H9 (cell line): ENCODE measurements at regions not wholly inside any gene's neighbourhood (a gene's known extent, or its start where the extent isn't known, plus 50 kb on each side); places are given as distances from the start of the nearest gene placed in this dataset.

Experiments
- DNase-seq: peaks from one replicate; pipeline ENCODE4 v3.0.0-alpha.2; 2017
- H2AFZ ChIP-seq: one replicate; pipeline ENCODE4 v1.6.1; 2013; ENCODE audit warnings: mild to moderate bottlenecking, low read length, control low read depth, moderate library complexity
- H2AK5ac ChIP-seq: 2 replicates; pipeline ENCODE4 v1.6.1; 2013; ENCODE audit warnings: low read length, control low read depth, mixed read lengths; ENCODE audit not compliant: insufficient read length
- H2BK120ac ChIP-seq: one replicate; pipeline ENCODE4 v1.6.1; 2013; ENCODE audit warnings: low read depth, mild to moderate bottlenecking, low read length, control low read depth, inconsistent platforms; ENCODE audit not compliant: poor library complexity, severe bottlenecking
- H2BK12ac ChIP-seq: 2 replicates; pipeline ENCODE4 v1.6.1; 2013; ENCODE audit warnings: low read length, control low read depth, mixed read lengths, low read depth; ENCODE audit not compliant: insufficient read length
- H2BK15ac ChIP-seq: 2 replicates; pipeline ENCODE4 v1.6.1; 2013; ENCODE audit warnings: low read depth, low read length, control low read depth
- H2BK20ac ChIP-seq: one replicate; pipeline ENCODE4 v1.6.1; 2013; ENCODE audit warnings: low read depth, mild to moderate bottlenecking, low read length, control low read depth, inconsistent platforms; ENCODE audit not compliant: poor library complexity, severe bottlenecking
- H2BK5ac ChIP-seq: 2 replicates; pipeline ENCODE4 v1.6.1; 2013; ENCODE audit warnings: low read length, control low read depth, mixed read lengths; ENCODE audit not compliant: insufficient read length
- H3K14ac ChIP-seq: 2 replicates; pipeline ENCODE4 v1.6.1; 2013; ENCODE audit warnings: low read length, control low read depth; ENCODE audit not compliant: insufficient read depth
- H3K18ac ChIP-seq: 2 replicates; pipeline ENCODE4 v1.6.1; 2013; ENCODE audit warnings: low read depth, mild to moderate bottlenecking, mixed read lengths, low read length, control low read depth; ENCODE audit not compliant: insufficient read length
- H3K23ac ChIP-seq: 2 replicates; pipeline ENCODE4 v1.6.1; 2013; ENCODE audit warnings: low read length, control low read depth, mixed read lengths, low read depth; ENCODE audit not compliant: insufficient read length
- H3K23me2 ChIP-seq: 2 replicates; pipeline ENCODE4 v1.6.1; 2013; ENCODE audit warnings: low read depth, mild to moderate bottlenecking, mixed read lengths, low read length, control low read depth; ENCODE audit not compliant: insufficient read length, poor library complexity, severe bottlenecking
- H3K27ac ChIP-seq: 2 replicates; pipeline ENCODE4 v1.5.1; 2013; ENCODE audit warnings: low read length, control low read depth, mixed read lengths, low read depth; ENCODE audit not compliant: insufficient read length
- H3K27me3 ChIP-seq: 2 replicates; pipeline ENCODE4 v1.6.1; 2013; ENCODE audit warnings: low read length, control low read depth, inconsistent platforms; ENCODE audit not compliant: insufficient read depth
- H3K4ac ChIP-seq: 2 replicates; pipeline ENCODE4 v1.6.1; 2013; ENCODE audit warnings: low read depth, mild to moderate bottlenecking, control low read depth, inconsistent platforms, low read length, moderate library complexity
- H3K4me1 ChIP-seq: 2 replicates; pipeline ENCODE4 v1.6.1; 2013; ENCODE audit warnings: low read length, control low read depth, inconsistent platforms; ENCODE audit not compliant: insufficient read depth
- H3K4me2 ChIP-seq: 2 replicates; pipeline ENCODE4 v1.6.1; 2013; ENCODE audit warnings: low read length, control low read depth, mixed read lengths; ENCODE audit not compliant: insufficient read length, insufficient read depth
- H3K56ac ChIP-seq: 2 replicates; pipeline ENCODE4 v1.6.1; 2013; ENCODE audit warnings: low read depth, mild to moderate bottlenecking, mixed read lengths, low read length, control low read depth; ENCODE audit not compliant: insufficient read length
- H3K79me1 ChIP-seq: 2 replicates; pipeline ENCODE4 v1.6.1; 2013; ENCODE audit warnings: low read depth, mild to moderate bottlenecking, moderate library complexity, low read length, control low read depth, inconsistent platforms; ENCODE audit not compliant: insufficient read depth, poor library complexity, severe bottlenecking
- H3K79me2 ChIP-seq: 2 replicates; pipeline ENCODE4 v1.6.1; 2013; ENCODE audit warnings: low read length, control low read depth, inconsistent platforms; ENCODE audit not compliant: insufficient read depth
- H3K9ac ChIP-seq: 2 replicates; pipeline ENCODE4 v1.6.1; 2013; ENCODE audit warnings: low read length, control low read depth, mixed read lengths; ENCODE audit not compliant: insufficient read length; ENCODE audit errors: extremely low read depth
- H3K9me3 ChIP-seq: one replicate; pipeline ENCODE4 v1.6.1; 2013; ENCODE audit warnings: low read depth, low read length, inconsistent platforms; ENCODE audit not compliant: control insufficient read depth
- H3T11ph ChIP-seq: one replicate; pipeline ENCODE4 v1.6.1; 2013; ENCODE audit warnings: mild to moderate bottlenecking, low read length, control low read depth, inconsistent platforms
- H4K20me1 ChIP-seq: one replicate; pipeline ENCODE4 v1.6.1; 2013; ENCODE audit not compliant: control insufficient read depth, insufficient read length, insufficient read depth
- H4K5ac ChIP-seq: 2 replicates; pipeline ENCODE4 v1.6.1; 2013; ENCODE audit warnings: low read depth, mild to moderate bottlenecking, mixed read lengths, low read length, control low read depth; ENCODE audit not compliant: insufficient read length
- H4K8ac ChIP-seq: replicated peaks from 2 replicates; pipeline ENCODE4 v1.6.1; 2013; ENCODE audit warnings: low read length, control low read depth, mixed read lengths, low read depth; ENCODE audit not compliant: insufficient read length
- H4K91ac ChIP-seq: 2 replicates; pipeline ENCODE4 v1.6.1; 2013; ENCODE audit warnings: low read depth, mild to moderate bottlenecking, moderate library complexity, mixed read lengths, low read length, control low read depth; ENCODE audit not compliant: insufficient read length
- H3K27ac Mint-ChIP-seq, 3 experiments: 2 replicates in 2 of 3; 3 replicates in 1 of 3; pipeline ENCODE4 v1.8.0; 2020 to 2021; ENCODE audit warnings: mixed read lengths in 3 of 3, mild to moderate bottlenecking in 1 of 3, moderate library complexity in 1 of 3
- H3K27me3 Mint-ChIP-seq: 2 replicates; pipeline ENCODE4 v1.8.0; 2021; ENCODE audit warnings: low read depth, mild to moderate bottlenecking, moderate library complexity, mixed read lengths
- H3K36me3 Mint-ChIP-seq, 3 experiments: 2 replicates in 2 of 3; 3 replicates in 1 of 3; pipeline ENCODE4 v1.8.0; 2020 to 2021; ENCODE audit warnings: low read depth in 3 of 3, mixed read lengths in 3 of 3; ENCODE audit not compliant: insufficient read depth in 1 of 3
- H3K4me1 Mint-ChIP-seq, 2 experiments: 2 replicates each; pipeline ENCODE4 v1.8.0; 2020; ENCODE audit warnings: mixed read lengths in 2 of 2
- H3K4me3 Mint-ChIP-seq, 2 experiments: 2 replicates in 1 of 2; 3 replicates in 1 of 2; pipeline ENCODE4 v1.8.0; 2020 to 2021; ENCODE audit warnings: mild to moderate bottlenecking in 2 of 2, mixed read lengths in 2 of 2, moderate library complexity in 1 of 2
- H3K9me3 Mint-ChIP-seq, 2 experiments: 2 replicates in 1 of 2; 3 replicates in 1 of 2; pipeline ENCODE4 v1.8.0; 2020; ENCODE audit warnings: mild to moderate bottlenecking in 2 of 2, mixed read lengths in 2 of 2, moderate library complexity in 1 of 2
- WGBS: extraction: QIAGEN DNeasy Blood & Tissue Kit; methylation state at CpG from one replicate; pipeline ENCODE4 v1.1.7; 2013; ENCODE audit warnings: missing lambda C conversion rate, low lambda C conversion rate, mixed read lengths; ENCODE audit not compliant: insufficient read length; ENCODE audit errors: extremely low coverage; 5-methylcytosine and 5-hydroxymethylcytosine counted together
- TF ChIP-seq, protein P1 (sequence below): fragments of 200-600 bp; sonication (generic); conservative IDR thresholded peaks from 3 replicates; pipeline ENCODE4 v1.8.0; 2021; ENCODE audit warnings: antibody characterized with exemption, mild to moderate bottlenecking

DNA sequence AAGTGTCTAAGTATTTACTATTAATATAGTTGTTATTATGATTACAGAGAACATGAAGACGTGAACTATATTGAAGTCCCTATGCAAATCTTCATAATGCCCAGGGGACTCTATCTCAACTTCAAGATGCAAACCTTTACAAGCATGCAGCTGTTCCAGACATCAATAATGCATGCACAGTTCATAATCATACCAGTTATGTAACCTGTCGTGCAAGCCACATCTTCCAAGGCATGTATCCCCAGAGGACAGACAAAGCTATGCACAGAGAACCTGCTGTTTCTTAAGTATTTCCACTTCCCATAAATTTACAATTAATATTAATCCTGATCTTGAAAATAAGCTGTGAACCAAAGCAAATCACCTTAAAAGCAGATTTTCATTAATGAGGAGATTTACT lies 534.1 kb downstream of the TUSC7 start:
- Mint-ChIP-seq H3K27me3 (no peaks in the 10 kb centered on the region), H3K9me3 (no peaks in the 10 kb centered on the region), H3K36me3 (no peaks in the 10 kb centered on the region), H3K27ac (no peak overlapping the region), H3K4me1 (peaks cover 4 to 9% of the 10 kb centered on the region in 2 experiments; a peak in 2 of 4 replicates), H3K4me3 (no peak overlapping the region)
- Histone ChIP-seq H4K20me1 (no peaks in the 10 kb centered on the region), H3K79me2 (no peaks in the 10 kb centered on the region), H3K4me1 (no peaks in the 10 kb centered on the region; the same call in 1 of the 2 replicates), H2BK12ac (no peak overlapping the region), H4K91ac (no peak overlapping the region), H3K56ac (no peak overlapping the region), H2BK20ac (no peak overlapping the region), H3K23ac (no peak overlapping the region), H3K27ac (no peak overlapping the region), H3K4me2 (no peak overlapping the region), H2BK120ac (no peak overlapping the region), H3T11ph (no peak overlapping the region), H3K4ac (no peak overlapping the region), H2BK15ac (no peak overlapping the region), H2AFZ (no peak overlapping the region), H3K18ac (no peak overlapping the region), H4K8ac (no peak overlapping the region), H2AK5ac (no peak overlapping the region), H3K14ac (no peak overlapping the region), H3K9ac (no peak overlapping the region), H3K9me3 (no peaks in the 10 kb centered on the region), H3K79me1 (no peaks in the 10 kb centered on the region), H3K23me2 (no peaks in the 10 kb centered on the region), H4K5ac (no peak overlapping the region), H3K27me3 (no peaks in the 10 kb centered on the region), H2BK5ac (no peak overlapping the region)
- TF ChIP-seq, protein P1, sequence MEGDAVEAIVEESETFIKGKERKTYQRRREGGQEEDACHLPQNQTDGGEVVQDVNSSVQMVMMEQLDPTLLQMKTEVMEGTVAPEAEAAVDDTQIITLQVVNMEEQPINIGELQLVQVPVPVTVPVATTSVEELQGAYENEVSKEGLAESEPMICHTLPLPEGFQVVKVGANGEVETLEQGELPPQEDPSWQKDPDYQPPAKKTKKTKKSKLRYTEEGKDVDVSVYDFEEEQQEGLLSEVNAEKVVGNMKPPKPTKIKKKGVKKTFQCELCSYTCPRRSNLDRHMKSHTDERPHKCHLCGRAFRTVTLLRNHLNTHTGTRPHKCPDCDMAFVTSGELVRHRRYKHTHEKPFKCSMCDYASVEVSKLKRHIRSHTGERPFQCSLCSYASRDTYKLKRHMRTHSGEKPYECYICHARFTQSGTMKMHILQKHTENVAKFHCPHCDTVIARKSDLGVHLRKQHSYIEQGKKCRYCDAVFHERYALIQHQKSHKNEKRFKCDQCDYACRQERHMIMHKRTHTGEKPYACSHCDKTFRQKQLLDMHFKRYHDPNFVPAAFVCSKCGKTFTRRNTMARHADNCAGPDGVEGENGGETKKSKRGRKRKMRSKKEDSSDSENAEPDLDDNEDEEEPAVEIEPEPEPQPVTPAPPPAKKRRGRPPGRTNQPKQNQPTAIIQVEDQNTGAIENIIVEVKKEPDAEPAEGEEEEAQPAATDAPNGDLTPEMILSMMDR: no peak
- no CpG with 5 or more reads among the region's 2 CpGs for WGBS
- no peak for DNase-seq
